ENCODE measurements at regions not wholly inside any gene's neighbourhood (a gene's known extent, or its start where the extent isn't known, plus 50 kb on each side); places are given as distances from the start of the nearest gene placed in this dataset.

DNA sequence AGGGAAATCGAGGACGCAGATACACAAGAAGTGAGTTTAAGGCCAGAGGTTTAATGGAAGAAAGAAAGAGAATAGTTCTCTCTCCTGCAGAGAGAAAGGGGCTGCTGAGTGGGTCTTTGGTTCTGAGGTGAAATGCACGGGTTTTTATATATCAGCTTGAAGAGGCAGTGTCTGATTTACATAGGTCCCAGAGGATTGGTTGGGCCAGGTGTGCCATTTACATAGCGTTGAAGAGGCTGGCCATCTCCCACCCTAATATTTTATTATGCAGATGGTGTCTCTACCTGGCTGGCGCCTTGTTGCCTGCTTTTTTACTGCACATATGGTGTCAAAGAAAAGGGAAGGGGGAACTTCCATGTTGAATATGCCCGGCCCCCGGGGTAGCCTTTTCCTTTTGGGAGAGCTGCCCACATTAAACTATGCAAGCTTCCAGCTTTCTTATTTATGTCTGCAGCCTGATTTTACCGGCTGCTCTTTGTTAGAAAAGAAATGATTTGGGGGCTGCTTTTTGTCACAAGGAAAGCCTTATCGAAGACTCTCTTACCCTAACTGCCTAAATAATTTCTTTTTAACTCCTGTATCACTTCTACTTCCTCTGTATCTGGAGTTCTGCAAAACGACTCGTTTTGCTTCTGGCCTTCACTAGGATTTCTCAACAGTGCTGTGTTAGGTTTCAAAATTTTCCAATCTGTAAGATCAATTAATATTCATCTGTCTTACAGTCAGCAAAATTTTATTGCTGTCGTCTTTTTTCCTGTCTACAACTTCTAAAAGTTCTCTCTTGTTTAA, 268.5 kb downstream of the B3GLCT start:
- H3K4me1 ChIP-seq, result no peaks in the 10 kb centered on the region
- WGBS, 2 donors, result 70 to 71% methylated on average over 12 of the region's 12 CpGs
- TF ChIP-seq POLR2A (IDR thresholded peaks at IDR 0.05), result no peak
- TF ChIP-seq, protein P1, sequence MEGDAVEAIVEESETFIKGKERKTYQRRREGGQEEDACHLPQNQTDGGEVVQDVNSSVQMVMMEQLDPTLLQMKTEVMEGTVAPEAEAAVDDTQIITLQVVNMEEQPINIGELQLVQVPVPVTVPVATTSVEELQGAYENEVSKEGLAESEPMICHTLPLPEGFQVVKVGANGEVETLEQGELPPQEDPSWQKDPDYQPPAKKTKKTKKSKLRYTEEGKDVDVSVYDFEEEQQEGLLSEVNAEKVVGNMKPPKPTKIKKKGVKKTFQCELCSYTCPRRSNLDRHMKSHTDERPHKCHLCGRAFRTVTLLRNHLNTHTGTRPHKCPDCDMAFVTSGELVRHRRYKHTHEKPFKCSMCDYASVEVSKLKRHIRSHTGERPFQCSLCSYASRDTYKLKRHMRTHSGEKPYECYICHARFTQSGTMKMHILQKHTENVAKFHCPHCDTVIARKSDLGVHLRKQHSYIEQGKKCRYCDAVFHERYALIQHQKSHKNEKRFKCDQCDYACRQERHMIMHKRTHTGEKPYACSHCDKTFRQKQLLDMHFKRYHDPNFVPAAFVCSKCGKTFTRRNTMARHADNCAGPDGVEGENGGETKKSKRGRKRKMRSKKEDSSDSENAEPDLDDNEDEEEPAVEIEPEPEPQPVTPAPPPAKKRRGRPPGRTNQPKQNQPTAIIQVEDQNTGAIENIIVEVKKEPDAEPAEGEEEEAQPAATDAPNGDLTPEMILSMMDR (IDR thresholded peaks at IDR 0.05), result no peak
- H3K27me3 ChIP-seq, result peaks cover 0 to 5% (median 0%) of the 10 kb centered on the region in 4 donors
- no peak overlapping the region for H3K27ac ChIP-seq
- DNase-seq, result no peak
- H3K36me3 ChIP-seq, result no peaks in the 10 kb centered on the region
- no peak overlapping the region for H3K4me3 ChIP-seq
- intact Hi-C loops (cut with DNase I), result no loop called here
- no peaks in the 10 kb centered on the region for H3K9me3 ChIP-seq

DNA sequence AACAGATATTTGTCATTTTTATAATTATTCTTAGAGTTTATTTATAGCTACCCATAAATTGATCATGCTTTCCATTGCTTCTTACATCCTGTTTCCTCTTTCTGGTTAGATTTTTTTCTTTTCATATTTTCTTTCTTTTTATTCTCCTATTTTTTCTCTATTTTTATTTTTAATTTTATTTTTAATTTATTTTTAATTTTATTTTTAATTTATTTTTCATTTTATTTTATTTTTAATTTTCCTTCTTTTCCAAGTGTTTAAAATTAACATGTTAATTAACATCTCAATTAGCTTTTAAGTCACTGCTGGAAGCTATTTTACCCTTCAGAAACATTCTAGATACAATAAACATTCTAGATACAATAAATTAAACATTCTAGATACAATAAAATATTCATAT, 269.6 kb downstream of the B3GLCT start:
- H3K9me3 ChIP-seq, result no peaks in the 10 kb centered on the region
- H3K27ac ChIP-seq, result no peak overlapping the region
- no peaks in the 10 kb centered on the region for H3K36me3 ChIP-seq
- DNase-seq, result no peak
- H3K4me1 ChIP-seq, result no peaks in the 10 kb centered on the region
- no peak for TF ChIP-seq POLR2A (IDR thresholded peaks at IDR 0.05)
- TF ChIP-seq, protein P1 (IDR thresholded peaks at IDR 0.05), result no peak
- H3K27me3 ChIP-seq, result peaks cover 0 to 5% (median 0%) of the 10 kb centered on the region in 4 donors
- H3K4me3 ChIP-seq, result no peak overlapping the region
- intact Hi-C loops (cut with DNase I), result no loop called here

DNA sequence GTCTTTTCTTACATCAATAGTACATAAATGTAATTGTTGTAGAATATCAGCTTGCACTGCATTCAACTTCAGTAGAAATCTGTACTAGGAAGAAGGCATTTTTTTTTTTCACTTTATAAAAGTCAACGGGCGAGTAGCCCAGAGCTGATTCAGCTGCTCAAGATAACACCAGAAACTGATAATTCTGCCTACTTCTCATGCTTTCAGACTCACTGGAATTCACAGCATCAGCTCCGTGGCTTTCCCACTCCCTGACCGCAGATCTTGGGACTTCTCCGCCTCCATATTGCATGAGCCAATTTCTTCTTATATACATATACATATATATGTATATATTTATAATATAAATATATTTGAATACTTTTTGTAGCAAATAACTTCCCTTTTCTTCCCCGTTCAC, 263.1 kb upstream of the RXFP2 start:
- no peaks in the 10 kb centered on the region for H3K4me1 ChIP-seq
- H3K27me3 ChIP-seq, result peaks cover 0 to 4% (median 0%) of the 10 kb centered on the region in 4 donors
- no peaks in the 10 kb centered on the region for H3K36me3 ChIP-seq
- DNase-seq, result no peak
- 41 to 43% methylated on average over 6 of the region's 6 CpGs for WGBS, 2 donors
- intact Hi-C loops (cut with DNase I), result no loop called here
- H3K4me3 ChIP-seq, result no peak overlapping the region
- H3K27ac ChIP-seq, result no peak overlapping the region
- no peaks in the 10 kb centered on the region for H3K9me3 ChIP-seq
- TF ChIP-seq, protein P1 (IDR thresholded peaks at IDR 0.05), result no peak
- TF ChIP-seq POLR2A (IDR thresholded peaks at IDR 0.05), result no peak

DNA sequence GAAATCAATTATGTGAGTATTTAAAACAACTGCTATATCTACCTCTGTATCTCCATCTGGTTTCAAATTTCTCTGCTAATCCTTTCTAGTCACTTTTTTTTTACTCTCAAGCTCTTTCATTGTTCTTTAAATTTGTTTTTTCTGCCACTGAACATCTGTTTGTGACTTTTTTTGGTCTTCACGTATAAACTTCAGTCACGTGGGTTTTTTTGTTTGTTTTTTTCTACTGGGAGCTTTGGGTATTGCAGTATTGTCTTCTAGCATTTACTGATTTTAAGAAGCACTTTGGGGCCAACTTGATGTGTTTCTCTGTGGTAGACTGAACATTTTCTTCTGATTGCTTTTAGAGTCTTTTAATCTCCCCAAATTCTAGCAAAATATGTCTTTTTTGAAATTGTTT, 262.6 kb upstream of the RXFP2 start:
- no peak for DNase-seq
- no peak overlapping the region for H3K27ac ChIP-seq
- 10 to 22% methylated on average over 2 of the region's 2 CpGs for WGBS, 2 donors
- no peaks in the 10 kb centered on the region for H3K9me3 ChIP-seq
- no peak overlapping the region for H3K4me3 ChIP-seq
- intact Hi-C loops (cut with DNase I), result no loop called here
- no peaks in the 10 kb centered on the region for H3K36me3 ChIP-seq
- peaks cover 0 to 4% (median 0%) of the 10 kb centered on the region in 4 donors for H3K27me3 ChIP-seq
- TF ChIP-seq POLR2A (IDR thresholded peaks at IDR 0.05), result no peak
- TF ChIP-seq, protein P1 (IDR thresholded peaks at IDR 0.05), result no peak
- no peaks in the 10 kb centered on the region for H3K4me1 ChIP-seq

DNA sequence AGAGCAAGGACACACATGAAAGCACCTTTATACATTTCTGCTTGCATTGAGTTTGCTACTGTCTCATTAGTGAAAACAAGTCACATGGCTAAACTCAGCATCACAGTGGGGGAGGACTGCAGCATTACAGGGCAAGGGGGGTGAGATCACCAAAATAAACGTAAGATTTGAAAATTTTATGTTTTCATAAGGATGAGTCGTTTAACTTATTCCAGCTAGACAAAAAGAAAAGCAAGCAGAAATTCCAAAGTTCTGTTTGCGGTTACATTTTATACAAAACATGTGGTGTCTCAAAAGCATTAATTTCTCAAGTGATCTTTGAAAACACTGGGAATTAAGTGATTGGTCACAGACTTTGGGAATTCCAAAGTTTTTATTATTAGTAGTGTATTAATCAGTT, 261.4 kb upstream of the RXFP2 start:
- TF ChIP-seq POLR2A (IDR thresholded peaks at IDR 0.05), result no peak
- TF ChIP-seq, protein P1 (IDR thresholded peaks at IDR 0.05), result no peak
- intact Hi-C loops (cut with DNase I), result no loop called here
- Histone ChIP-seq H3K36me3 (no peaks in the 10 kb centered on the region), H3K9me3 (no peaks in the 10 kb centered on the region), H3K4me3 (no peak overlapping the region), H3K27ac (no peak overlapping the region), H3K27me3 (peaks cover 0 to 4% (median 0%) of the 10 kb centered on the region in 4 donors), H3K4me1 (no peaks in the 10 kb centered on the region)
- no peak for DNase-seq
- 46 to 55% methylated on average over 3 of the region's 3 CpGs for WGBS, 2 donors

Data from esophagus squamous epithelium (tissue), 5 donors.